Tongue (tissue), 1 donor: ENCODE measurements at regions not wholly inside any gene's neighbourhood (a gene's known extent, or its start where the extent isn't known, plus 50 kb on each side); places are given as distances from the start of the nearest gene placed in this dataset.

Experiments used
- DNase-seq: peaks from one replicate; pipeline ENCODE4 v3.0.0-alpha.2; 2015

DNA sequence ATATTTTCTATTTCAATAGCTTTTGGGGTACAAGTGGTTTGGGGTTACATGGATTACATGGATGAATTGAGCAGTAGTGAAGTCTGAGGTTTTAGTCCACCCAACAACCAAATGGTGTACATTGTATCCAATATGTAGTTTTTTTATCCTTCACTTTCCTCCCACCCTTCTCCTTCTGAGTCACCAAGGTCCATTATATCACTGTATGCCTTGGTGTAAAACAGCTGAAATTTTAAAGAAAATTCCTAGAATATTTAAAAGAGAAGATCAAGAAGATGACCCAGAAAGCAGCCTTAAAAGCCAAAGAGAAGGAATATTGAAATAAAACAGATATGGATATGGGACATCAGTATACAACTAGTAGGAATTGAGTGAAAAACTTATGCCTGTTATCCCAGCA is 204.2 kb upstream of the COL8A1 start:
- no peak for DNase-seq

DNA sequence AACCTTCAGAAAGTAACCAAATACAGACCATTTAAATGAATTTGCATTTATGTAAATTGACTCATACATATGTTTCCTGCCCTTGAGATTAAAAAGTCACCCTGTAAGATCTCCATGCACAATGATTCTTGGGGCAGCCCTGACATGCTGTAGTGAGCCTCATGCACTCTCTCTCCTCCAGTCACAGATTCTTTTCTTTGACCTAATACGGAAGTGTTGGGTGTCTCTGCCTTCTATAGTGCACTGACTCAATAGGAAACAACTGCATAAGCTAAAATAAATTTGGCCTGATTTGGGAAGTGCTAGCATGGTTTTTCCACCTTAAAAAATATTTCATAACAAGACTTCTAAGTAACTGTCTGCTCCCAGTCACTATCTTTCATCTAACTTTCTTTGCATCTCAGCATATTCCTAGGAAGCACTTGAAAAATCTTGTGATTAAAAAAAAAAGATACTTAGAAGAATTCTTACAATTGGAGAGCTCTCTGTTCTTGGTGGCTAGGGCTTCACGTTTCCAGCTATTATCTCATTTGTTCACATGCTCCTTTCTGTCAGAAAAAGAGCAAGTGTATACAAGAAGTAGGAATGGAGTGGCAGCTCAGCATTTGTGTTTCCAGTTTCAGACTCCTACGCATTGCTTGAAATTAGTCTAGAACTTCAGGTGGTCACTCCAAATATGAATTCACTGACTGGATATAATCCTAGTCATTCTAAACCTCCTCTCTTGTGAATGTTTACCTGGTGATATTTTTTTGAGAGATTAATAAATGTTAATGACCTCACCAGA is 207.9 kb upstream of the COL8A1 start:
- DNase-seq = no peak

DNA sequence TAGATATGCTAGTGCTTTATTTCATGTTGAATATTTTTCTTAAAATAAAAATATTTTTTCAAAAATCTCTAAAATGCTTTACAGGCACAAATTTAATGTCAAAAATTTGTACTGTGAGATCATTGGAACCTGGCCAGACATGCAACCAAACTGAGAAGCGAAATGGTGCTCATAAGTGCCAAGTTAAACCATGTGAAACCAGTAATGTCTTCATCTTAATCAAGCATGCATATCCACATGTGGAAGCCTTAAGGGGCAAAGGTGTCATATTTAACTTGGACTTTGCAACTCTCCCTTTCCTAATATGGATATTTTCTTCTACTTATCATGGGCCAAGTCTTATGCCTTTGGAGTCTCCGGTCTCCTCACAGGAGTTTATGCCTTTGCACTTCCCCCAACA is 208.9 kb upstream of the COL8A1 start:
- no peak for DNase-seq

DNA sequence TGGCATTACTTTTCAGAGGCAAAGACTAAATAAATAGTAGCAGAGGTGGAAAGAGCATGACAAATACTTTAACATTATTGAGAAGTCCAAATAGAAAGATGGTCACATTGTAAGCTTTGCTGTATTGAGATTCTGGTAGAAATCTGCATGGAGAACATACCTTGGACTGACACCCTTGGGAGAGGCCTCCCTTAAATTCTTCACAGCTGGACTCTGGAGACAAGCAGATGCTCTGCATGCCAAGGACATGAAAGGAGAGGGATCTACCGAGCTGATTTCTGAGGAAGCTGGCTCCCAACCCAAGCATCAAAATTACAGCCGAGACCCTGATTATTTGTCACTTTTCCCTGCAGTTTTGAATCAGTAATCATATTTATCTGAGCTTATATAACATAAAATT is 212.5 kb upstream of the COL8A1 start:
- no peak for DNase-seq

DNA sequence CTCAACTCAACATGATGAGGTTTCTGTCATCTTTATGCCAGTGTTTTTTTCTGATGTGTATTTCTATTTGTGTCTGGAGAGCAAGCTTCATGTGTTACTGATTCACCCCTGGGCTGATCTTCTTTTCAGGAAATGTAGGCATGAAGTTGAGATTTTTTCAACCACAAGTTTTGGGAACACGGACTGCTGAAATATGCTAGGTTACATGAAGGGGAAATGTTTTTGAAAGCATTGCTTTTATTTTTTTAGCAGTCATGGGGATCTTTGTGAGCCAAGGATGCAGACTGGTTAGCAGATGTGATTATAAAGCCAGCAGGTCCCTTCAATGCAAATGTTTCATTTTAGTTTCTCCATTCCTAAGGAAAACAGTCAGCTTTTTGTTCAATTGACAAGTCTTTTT is 219.3 kb upstream of the COL8A1 start:
- peak; percentile 31 for DNase-seq

DNA sequence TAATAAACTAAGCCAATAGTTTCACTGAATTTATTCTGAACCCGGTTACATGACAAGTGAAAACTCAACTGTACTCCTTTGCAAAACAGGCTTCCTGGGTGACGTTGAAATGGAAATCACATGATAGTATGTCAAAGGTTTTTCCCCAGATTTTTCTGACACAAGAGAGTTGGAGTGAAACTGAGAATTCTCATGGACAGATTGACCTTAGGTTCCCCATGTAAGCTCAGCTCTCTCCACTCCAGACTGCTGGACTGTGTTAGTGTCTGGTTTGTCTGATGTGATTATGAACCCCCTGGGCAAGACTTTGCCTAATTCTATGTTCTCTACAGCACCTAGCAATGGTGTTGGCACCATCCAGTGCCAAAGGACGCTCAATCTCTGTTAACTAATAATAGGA is 219.7 kb upstream of the COL8A1 start:
- DNase-seq = peak; percentile 6

DNA sequence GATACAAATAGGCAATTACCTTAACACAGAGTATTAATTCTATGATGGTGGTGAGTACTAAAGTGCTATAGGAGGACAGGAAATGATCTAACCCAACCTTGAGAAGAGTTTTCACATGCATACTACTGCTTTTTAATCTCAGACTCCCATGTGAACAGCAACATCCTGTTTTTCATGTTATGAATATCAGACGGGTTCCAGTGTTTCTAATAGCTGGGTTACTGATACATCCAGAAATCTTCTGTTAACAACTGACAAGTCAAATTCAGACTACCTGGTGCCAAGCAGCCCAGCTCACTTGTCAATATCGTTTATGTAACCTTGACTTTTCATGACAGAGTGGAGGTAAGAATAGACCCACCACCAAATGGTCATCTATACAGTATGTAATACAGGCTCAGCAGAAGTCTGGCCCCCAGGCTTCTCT is 220.2 kb upstream of the COL8A1 start:
- DNase-seq = no peak

DNA sequence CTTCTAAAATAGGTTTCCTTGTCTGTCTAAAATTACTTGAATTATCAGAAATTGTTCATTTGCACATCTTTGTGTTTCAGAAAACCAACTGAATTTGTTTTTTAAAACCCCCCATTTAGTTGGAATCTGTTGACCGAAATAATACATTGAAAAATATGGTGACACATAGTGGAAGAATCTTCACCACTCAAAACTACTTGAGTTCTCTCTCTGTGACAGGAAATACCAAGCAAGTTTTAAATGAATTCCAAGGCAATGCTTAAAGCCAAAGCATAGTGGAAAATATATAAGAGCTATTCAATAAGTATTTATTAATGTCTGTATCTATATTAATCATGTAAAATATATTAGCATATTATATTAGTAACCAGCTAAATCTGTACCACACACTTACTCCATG is 224.9 kb upstream of the COL8A1 start:
- DNase-seq = no peak

DNA sequence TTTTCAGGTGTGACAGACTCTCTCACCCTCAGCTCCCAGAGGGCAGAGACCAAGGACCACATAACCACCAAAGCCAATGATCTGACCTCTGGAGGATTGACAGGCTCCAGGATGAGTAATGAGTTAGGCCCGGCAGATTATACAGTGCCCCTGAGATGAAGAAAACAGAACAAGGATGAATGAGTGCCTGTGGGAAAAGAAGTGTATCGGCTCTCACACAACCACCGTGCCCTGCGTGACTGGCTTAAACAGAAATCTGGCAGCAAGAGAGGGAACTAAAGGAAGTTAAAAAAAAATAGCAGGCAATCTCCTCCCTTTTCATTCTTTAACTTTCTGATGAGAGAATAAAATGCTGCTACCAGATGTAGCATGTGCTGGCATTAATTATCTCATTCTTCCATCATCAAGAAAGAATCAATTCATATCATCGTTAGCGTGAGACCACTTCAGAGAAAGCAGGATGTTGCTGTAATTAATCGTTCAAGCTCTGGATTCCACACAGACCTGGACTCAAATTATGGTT is 227.5 kb upstream of the COL8A1 start:
- no peak for DNase-seq

DNA sequence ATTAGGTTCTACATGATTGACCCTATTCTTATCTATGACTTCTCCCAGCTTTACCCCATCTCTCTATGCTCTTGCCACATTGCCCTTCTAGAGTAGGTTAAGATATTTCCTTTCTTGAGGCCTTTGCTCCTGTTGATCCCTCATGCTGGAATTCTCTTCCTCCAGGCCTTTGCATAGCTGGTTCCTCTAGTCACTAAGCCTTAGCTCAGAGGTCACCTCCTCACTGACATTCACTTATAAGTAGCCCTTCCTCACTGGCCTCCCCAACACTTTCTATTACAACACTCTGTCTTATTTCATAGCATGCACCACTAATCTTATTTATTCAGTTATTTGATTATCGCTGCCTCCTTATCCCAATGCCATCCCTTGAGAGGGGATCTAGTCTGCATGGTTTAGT is 228.4 kb upstream of the COL8A1 start:
- DNase-seq = no peak

DNA sequence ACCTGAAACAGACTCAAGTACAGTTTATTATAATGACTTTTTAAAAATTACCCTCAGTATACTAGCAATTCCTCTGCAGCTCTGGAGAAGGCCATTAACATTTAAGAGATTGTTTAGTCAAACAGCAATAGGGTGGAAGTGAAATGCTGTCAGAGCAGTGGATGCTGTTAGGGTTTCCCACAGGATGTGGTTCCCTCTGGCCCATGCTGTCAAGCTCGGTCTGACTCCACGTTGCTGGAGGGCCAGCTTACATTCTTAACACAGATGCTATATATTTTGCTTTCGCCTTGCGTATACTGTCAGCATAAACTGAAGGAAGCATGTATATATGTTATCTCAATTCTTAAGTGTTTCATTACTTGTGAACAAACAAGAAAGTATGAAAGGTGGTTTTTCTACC is 231.1 kb upstream of the COL8A1 start:
- DNase-seq = no peak

DNA sequence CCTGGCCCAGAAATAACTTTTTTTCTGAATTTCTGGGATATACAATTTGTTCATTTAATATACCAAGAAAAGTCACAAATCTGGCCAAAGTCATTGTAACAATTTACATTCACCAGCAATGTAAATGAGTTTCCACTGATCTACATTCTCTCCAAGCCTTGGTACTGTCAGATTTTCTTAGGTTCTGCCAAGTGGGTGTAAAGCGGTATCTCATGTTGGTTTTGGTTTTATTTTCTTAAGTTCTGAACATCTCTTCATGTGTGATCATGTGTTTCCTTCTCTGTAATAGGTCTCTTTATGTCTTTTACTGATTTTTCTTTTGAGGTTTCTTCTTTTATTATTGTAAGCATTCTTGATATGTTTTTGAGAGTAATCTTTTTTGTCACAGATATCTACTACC is 235.6 kb upstream of the COL8A1 start:
- DNase-seq = no peak

DNA sequence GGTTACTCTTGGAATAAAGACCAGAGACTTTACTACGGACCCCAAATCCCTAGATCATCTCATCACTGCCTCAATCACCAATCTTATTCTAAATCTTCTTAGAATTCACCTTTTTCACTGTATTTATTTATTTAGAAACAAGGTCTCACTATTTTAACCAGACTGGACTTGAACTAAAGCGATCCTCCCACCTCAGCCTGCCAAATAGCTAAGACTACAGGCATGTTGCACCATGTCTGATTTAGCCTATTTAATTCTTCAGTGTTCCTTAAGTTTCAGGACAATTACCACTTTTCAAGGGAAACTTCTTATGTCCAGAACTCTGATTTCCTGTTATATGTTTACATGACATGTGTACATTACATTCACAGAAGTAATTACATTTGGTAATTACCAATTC is 238.0 kb upstream of the COL8A1 start:
- DNase-seq = no peak

DNA sequence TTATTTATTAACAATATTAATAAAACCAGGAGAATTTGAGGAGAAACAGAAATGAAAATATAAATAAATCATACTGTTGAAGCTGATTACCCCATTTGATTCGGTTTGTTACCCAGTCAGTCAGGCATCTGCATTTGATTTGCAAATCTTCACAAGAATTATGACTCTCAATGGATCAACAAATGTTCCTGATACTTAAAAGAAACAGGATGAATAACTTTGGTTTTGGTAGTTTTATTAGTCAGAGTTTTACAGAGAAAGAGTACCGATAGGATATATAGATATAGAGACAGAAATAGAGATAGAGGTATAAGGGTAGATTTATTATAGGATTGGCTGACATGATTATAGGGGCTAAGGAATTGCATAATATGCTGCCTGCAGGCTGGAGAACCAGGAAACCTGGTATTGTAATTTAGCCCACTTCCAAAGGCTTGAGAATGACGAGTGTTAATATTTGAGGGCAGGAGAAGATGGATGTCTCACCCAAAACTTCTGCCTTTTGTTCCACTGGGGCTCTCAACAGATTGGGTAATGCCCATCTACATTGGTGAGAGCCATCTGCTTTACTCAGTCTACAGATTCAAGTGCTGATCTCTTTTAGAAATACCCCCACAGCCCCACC is 241.6 kb upstream of the COL8A1 start:
- DNase-seq = no peak

DNA sequence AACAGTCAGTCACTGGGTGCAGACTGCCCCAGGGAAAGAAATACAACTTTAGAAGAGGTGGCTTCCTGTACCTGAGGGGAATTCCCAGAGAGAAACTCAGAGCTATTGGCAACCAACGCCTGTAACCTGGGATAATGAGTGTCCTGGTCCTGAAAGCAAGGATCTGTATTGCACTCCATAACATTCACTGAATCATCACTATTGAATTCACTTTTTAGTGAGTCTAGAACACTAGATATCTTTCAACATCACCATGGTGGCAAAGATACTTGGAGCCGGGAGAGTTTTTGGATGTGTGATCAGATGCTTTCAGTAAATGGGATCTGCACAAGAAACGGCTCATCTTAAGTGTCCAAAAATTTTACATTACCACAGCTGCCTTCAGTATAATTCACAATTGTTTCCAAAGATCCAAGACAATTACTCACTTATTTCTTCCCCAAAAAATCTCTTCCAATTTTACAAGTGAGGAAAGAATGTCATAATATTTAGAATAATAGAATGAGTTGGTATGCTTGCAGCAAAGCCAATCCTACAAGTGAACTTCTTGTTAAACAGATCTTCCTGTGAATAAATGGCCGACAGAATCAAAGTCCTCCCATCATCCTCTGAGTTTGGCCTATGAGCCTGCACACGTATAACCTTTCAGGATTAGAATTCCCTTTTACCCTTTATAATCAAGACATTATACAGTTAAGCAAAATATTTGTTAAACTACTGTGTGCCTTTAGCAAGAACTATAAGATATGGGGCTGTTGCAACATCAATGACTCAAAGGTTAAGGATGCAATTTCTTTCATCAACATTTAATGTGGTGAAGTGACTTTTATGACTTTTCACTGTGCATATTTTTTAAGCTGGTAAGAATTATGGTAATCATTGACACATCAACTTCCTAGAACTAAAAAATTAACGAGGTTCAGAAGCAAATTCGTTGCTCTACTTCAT is 243.3 kb upstream of the COL8A1 start:
- no peak for DNase-seq

DNA sequence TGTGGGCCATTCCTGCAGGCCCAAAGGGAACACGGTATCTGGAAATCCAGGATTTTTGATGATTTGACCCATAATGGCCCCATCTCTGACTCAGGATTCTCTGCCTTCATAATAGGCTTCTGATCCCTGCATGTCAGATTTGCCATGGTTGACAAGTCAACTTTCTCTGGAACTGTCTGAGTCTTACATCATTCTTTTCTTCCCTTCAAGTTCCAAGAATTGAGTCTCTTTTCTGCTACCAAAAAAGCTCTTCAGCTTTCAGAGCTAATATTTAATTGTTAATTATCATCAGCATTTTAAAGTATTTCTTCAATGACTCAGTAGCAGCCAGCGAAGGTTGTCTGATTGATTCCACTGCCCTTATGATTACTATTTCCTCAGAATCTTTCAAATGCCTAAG is 244.4 kb upstream of the COL8A1 start:
- no peak for DNase-seq

DNA sequence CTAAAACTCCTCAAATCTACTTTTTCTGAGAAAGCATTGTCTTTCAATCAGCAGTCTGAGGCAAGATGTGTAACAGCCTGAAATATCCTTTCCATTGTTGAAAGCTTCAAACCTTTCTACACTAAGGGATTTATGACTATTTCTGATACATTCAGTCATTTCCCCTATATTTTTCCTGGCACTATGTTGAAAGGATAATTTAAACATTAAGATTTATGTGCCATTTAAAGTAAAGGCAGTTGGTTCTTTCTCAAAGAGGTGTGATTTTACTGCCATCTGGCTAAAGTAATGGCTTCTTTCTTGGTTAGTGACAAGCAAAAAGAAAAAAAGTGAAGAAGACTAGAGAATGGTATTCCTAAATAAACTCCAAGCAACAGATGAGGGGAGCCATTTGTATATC is 249.6 kb upstream of the COL8A1 start:
- no peak for DNase-seq

DNA sequence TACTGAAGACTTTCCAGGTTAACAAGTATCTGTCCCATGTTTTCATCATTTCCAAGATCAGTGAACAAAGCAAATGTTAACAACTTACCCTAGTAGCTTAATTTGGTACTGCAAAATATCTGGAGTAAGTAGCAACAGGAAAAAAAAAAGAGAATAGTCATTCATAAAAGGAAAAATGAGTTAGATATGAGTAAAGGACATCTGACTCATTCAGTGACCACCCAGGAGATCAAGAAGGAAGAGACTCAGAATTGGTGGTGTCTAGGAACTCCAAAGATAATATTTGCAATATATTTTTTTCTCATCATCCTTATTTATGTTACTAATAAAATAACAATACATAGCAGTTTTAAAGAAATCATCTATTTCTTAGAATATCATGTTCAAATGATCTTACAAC is 253.8 kb upstream of the COL8A1 start:
- no peak for DNase-seq

DNA sequence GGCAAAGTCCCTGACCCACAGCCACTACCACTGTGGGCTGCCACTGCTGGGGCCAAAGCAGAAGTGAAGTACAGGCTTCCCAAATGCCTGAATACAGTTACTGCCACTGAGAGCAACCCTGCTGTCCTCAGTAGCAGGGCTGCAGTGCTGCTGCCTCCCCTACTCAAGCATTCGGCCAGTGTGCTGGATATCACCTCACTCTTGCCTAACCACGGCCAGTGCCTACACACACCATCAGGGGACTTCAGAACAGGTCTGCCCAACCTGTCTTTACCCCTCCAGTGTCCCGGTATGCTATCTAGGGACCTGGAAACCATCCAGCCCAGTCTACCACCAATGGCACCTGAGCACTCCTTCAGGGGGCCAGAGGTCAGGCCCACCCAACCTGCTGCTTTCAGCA is 261.5 kb upstream of the COL8A1 start:
- DNase-seq = no peak

DNA sequence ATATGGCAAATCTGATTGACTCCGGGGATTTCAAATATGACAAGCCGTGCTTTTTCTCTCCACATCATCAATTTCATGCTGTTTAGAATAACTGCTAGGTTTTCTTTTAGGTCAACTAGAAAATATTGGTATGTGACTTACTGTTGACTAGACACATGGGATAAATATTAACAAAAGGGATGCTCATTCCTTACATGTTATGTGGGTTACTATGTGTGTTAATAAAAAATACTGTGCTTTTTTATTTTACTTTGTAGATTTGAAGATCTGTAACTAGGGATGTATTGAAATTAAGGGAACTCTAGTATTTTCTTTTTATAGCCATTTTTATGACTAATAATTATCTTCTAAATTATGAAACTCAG is 264.6 kb upstream of the COL8A1 start:
- DNase-seq = no peak

DNA sequence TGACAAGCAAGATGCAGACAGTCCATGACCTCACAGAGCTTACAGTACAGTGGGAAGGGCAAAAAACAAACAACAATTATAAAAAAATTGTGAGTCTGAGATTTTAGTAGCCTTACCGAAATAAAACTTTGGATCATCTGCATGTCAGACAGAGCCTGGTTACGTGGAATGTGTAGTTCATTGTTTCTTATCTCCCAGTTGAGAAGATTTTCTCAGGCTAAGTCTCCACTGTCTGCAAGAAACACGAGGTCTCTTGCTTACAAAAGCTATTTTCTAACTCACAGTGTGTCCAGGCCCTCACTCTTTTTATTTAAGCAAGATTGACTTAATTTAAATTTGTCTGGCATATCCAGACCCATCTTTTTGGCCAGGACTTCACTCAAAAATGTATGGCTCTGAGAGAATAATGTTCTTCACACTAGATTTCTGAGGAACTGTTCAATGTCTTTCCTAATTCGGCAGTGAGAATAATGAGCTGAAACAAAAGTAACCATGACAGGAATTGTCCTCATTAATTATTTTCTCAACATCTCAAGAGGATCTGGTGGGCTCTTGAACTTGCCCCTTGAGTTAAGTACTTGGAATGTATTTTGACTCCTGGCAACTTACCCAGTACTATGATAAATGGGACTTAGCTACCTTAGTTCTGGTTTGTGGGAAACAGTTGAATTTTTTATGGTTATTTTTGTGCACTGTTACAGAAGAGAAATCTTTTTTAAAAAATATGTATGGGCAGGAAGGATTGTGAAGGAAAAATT is 265.1 kb upstream of the COL8A1 start:
- DNase-seq = peak; percentile 57
